B cell (primary cell): ENCODE measurements at regions not wholly inside any gene's neighbourhood (a gene's known extent, or its start where the extent isn't known, plus 50 kb on each side); places are given as distances from the start of the nearest gene placed in this dataset.

Experiments
- ATAC-seq: fragments of 200-7000 bp; cut with Tn5 transposase; one replicate; pipeline ENCODE4 v1.10.0; 2021; ENCODE audit warnings: low read depth, mild to moderate bottlenecking, moderate number of reproducible peaks, moderate library complexity
- CTCF ChIA-PET: fragments of 350-600 bp; sonication (Branson Sonifier 250); formaldehyde crosslinking; loops from one replicate; lab custom pipeline; 2021; ENCODE audit warnings: antibody characterized with exemption, inconsistent platforms; lab: Charles Lee
- POLR2A ChIA-PET: fragments of 350-600 bp; sonication (Branson Sonifier 250); formaldehyde crosslinking; loops from one replicate; lab custom pipeline; 2021; ENCODE audit warnings: antibody characterized with exemption; lab: Charles Lee
- DNase-seq: peaks from one replicate; pipeline ENCODE4 v3.0.0; 2013
- H2AFZ ChIP-seq: 2 replicates; pipeline ENCODE4 v1.6.1; 2012; ENCODE audit warnings: mild to moderate bottlenecking, low read depth, low read length; ENCODE audit not compliant: insufficient read depth, poor library complexity, severe bottlenecking
- H3K27ac ChIP-seq, 2 donors: 1 replicate in 1 of 2; 2 replicates in 1 of 2; pipeline ENCODE4 v1.5.1; 2012 to 2013; ENCODE audit warnings: low read length in 2 of 2, mild to moderate bottlenecking in 2 of 2, moderate library complexity in 1 of 2
- H3K27me3 ChIP-seq, 4 experiments: fragments of 200-600 bp in 1 of 4; sonication (generic) in 1 of 4; replicated peaks in 1 of 4; 1 replicate in 2 of 4; 2 replicates in 2 of 4; pipeline versions ENCODE4 v1.6.1 to v1.7.0; 2013 to 2016; ENCODE audit warnings: low read length in 3 of 4, mild to moderate bottlenecking in 2 of 4, mixed read lengths in 1 of 4, moderate library complexity in 1 of 4; ENCODE audit not compliant: insufficient read depth in 4 of 4, control insufficient read depth in 3 of 4; ENCODE audit errors: control extremely low read depth in 1 of 4
- H3K36me3 ChIP-seq, 2 experiments: replicated peaks in 1 of 2; 1 replicate in 1 of 2; 2 replicates in 1 of 2; pipeline versions ENCODE4 v1.6.1 to v1.7.1; 2013; ENCODE audit warnings: low read length in 1 of 2; ENCODE audit not compliant: insufficient read depth in 2 of 2, control insufficient read depth in 1 of 2; ENCODE audit errors: control extremely low read depth in 1 of 2, extremely low read depth in 1 of 2
- H3K4me1 ChIP-seq, 2 donors: fragments of 200-600 bp in 1 of 2; sonication (generic) in 1 of 2; 1 replicate in 1 of 2; 2 replicates in 1 of 2; pipeline versions ENCODE4 v1.5.1 to v1.6.1; 2013 to 2017; ENCODE audit warnings: low read length in 2 of 2; ENCODE audit not compliant: control insufficient read depth in 2 of 2, insufficient read depth in 2 of 2
- H3K4me2 ChIP-seq: replicated peaks from 2 replicates; pipeline ENCODE3; 2012; ENCODE audit warnings: mild to moderate bottlenecking, low read depth, low read length; ENCODE audit not compliant: poor library complexity, severe bottlenecking
- H3K4me3 ChIP-seq, 5 experiments: fragments of 200-600 bp in 1 of 5; sonication (generic) in 1 of 5; 1 replicate in 3 of 5; 2 replicates in 2 of 5; pipeline versions ENCODE4 v1.5.1 to v1.7.0; 2011 to 2016; ENCODE audit warnings: low read length in 4 of 5, mild to moderate bottlenecking in 4 of 5, low read depth in 2 of 5, control low read depth in 1 of 5, moderate library complexity in 1 of 5; ENCODE audit not compliant: insufficient read depth in 1 of 5; ENCODE audit errors: control extremely low read depth in 1 of 5, extremely low read depth in 1 of 5
- H3K79me2 ChIP-seq: fragments of 200-600 bp; sonication (generic); one replicate; pipeline ENCODE4 v1.6.0; 2016; ENCODE audit warnings: low read length; ENCODE audit not compliant: control insufficient read depth, insufficient read depth
- H3K9ac ChIP-seq: fragments of 200-600 bp; sonication (generic); 2 replicates; pipeline ENCODE4 v1.6.1; 2017; ENCODE audit warnings: mild to moderate bottlenecking, low read length, moderate library complexity
- H3K9me3 ChIP-seq, 3 donors: one replicate each; pipeline versions ENCODE4 v1.6.1 to v1.7.1; 2013; ENCODE audit warnings: low read length in 2 of 3; ENCODE audit not compliant: control insufficient read depth in 2 of 3, insufficient read depth in 1 of 3; ENCODE audit errors: control extremely low read depth in 1 of 3
- H4K20me1 ChIP-seq: 2 replicates; pipeline ENCODE4 v1.6.0; 2012; ENCODE audit warnings: mild to moderate bottlenecking, low read length; ENCODE audit not compliant: insufficient read depth, control insufficient read depth, poor library complexity, severe bottlenecking
- H3K27ac Mint-ChIP-seq: one replicate; pipeline ENCODE4 v1.8.0; 2021; ENCODE audit warnings: mixed read lengths
- H3K27me3 Mint-ChIP-seq: one replicate; pipeline ENCODE4 v1.8.0; 2021; ENCODE audit warnings: mixed read lengths
- H3K4me1 Mint-ChIP-seq: one replicate; pipeline ENCODE4 v1.8.0; 2021; ENCODE audit warnings: mixed read lengths
- H3K4me3 Mint-ChIP-seq: one replicate; pipeline ENCODE4 v1.8.0; 2021; ENCODE audit warnings: mixed read lengths
- H3K9me3 Mint-ChIP-seq: one replicate; pipeline ENCODE4 v1.8.0; 2022; ENCODE audit warnings: mixed read lengths; ENCODE audit not compliant: insufficient read depth
- CTCF ChIP-seq: fragments of 200-600 bp; IDR thresholded peaks from one replicate; pipeline ENCODE4 v1.8.0; 2022; ENCODE audit warnings: antibody characterized with exemption, mild to moderate bottlenecking
- EZH2 ChIP-seq: IDR thresholded peaks from 2 replicates; pipeline ENCODE4 v1.6.1; 2012; ENCODE audit warnings: borderline replicate concordance, low read depth, mild to moderate bottlenecking, moderate library complexity, low read length; ENCODE audit not compliant: insufficient read depth, poor library complexity, severe bottlenecking
- WGBS: methylation state at CpG from one replicate; pipeline ENCODE4 v1.1.5; 2013; ENCODE audit warnings: missing lambda C conversion rate; ENCODE audit not compliant: insufficient coverage; 5-methylcytosine and 5-hydroxymethylcytosine counted together
- intact Hi-C: fragments of 100-400 bp; cut with micrococcal nuclease; formaldehyde crosslinking; loops from one replicate; pipeline ENCODE4 v1.10.0; 2022

GRCh38 chr2:182477774-182478173, 50.9 kb upstream of the PDE1A start:
- Mint-ChIP-seq H3K4me3 (no peak overlapping the region), H3K9me3 (no peaks in the 10 kb centered on the region), H3K27me3 (no peaks in the 10 kb centered on the region), H3K4me1 (no peaks in the 10 kb centered on the region), H3K27ac (no peak overlapping the region)
- Histone ChIP-seq H2AFZ (no peak overlapping the region), H3K27ac (no peak overlapping the region), H3K36me3 (no peaks in the 10 kb centered on the region), H3K4me3 (no peak overlapping the region), H3K4me2 (no peak overlapping the region), H3K4me1 (no peaks in the 10 kb centered on the region), H3K9ac (no peak overlapping the region), H3K79me2 (no peaks in the 10 kb centered on the region), H4K20me1 (no peaks in the 10 kb centered on the region), H3K9me3 (no peaks in the 10 kb centered on the region), H3K27me3 (no peaks in the 10 kb centered on the region)
- POLR2A ChIA-PET, result no interaction called here
- CTCF ChIA-PET, result no interaction called here
- DNase-seq (no peak), ATAC-seq (no peak)
- intact Hi-C loops, result no loop called here
- WGBS, result 0% methylated on average over 1 of the region's 6 CpGs
- no peak for TF ChIP-seq EZH2
- TF ChIP-seq CTCF, result no peak

- no peaks in the 10 kb centered on the region for H3K9me3 ChIP-seq
- no peaks in the 10 kb centered on the region for H3K36me3 ChIP-seq
- H2AFZ ChIP-seq, result no peak overlapping the region
- WGBS, result no CpG with 5 or more reads among the region's 2 CpGs
- H3K9ac ChIP-seq, result no peak overlapping the region
- H3K27ac ChIP-seq, result no peak overlapping the region
- intact Hi-C loops, result no loop called here
- H3K9me3 Mint-ChIP-seq, result no peaks in the 10 kb centered on the region
- DNase-seq, result no peak
- ChIA-PET CTCF (no interaction called here), POLR2A (no interaction called here)
- no peaks in the 10 kb centered on the region for H3K27me3 Mint-ChIP-seq
- no peak overlapping the region for H3K27ac Mint-ChIP-seq
- H4K20me1 ChIP-seq, result no peaks in the 10 kb centered on the region
- no peaks in the 10 kb centered on the region for H3K4me1 Mint-ChIP-seq
- ATAC-seq, result no peak
- H3K27me3 ChIP-seq, result no peaks in the 10 kb centered on the region
- no peak overlapping the region for H3K4me3 ChIP-seq
- no peaks in the 10 kb centered on the region for H3K4me1 ChIP-seq
- H3K79me2 ChIP-seq, result no peaks in the 10 kb centered on the region
- no peak overlapping the region for H3K4me2 ChIP-seq
- TF ChIP-seq CTCF (no peak), EZH2 (no peak)
- no peak overlapping the region for H3K4me3 Mint-ChIP-seq
Measured at GRCh38 chr2:182481676-182482075, 54.8 kb upstream of the PDE1A start.
